ENCODE measurements at regions not wholly inside any gene's neighbourhood (a gene's known extent, or its start where the extent isn't known, plus 50 kb on each side); places are given as distances from the start of the nearest gene placed in this dataset.

DNA sequence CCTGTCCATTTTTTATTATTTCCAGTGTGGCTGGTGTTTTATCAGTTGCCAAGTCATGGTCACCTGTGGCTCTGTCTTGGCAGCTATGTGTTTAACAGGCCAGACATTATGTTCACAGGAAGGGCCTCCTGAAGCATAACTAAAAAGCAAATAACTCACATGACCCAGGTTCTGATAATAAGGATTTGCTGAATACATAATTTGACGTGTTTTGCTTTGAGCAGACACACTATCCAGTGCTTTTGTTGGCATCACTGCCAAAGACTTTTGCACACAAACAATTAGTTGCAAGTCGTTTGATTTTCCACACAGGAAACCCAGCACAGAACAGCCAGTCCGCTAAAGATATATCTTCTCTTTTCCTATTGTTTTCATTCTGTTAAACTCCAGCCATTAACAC is 173.6 kb downstream of the ARL4A start:
- TF ChIP-seq, protein P1, sequence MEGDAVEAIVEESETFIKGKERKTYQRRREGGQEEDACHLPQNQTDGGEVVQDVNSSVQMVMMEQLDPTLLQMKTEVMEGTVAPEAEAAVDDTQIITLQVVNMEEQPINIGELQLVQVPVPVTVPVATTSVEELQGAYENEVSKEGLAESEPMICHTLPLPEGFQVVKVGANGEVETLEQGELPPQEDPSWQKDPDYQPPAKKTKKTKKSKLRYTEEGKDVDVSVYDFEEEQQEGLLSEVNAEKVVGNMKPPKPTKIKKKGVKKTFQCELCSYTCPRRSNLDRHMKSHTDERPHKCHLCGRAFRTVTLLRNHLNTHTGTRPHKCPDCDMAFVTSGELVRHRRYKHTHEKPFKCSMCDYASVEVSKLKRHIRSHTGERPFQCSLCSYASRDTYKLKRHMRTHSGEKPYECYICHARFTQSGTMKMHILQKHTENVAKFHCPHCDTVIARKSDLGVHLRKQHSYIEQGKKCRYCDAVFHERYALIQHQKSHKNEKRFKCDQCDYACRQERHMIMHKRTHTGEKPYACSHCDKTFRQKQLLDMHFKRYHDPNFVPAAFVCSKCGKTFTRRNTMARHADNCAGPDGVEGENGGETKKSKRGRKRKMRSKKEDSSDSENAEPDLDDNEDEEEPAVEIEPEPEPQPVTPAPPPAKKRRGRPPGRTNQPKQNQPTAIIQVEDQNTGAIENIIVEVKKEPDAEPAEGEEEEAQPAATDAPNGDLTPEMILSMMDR (IDR thresholded peaks at IDR 0.05): no peak
- no peak for TF ChIP-seq POLR2A (IDR thresholded peaks at IDR 0.05)

Measured in heart left ventricle (tissue), 13 donors.